HepG2 (cell line): ENCODE measurements at regions not wholly inside any gene's neighbourhood (a gene's known extent, or its start where the extent isn't known, plus 50 kb on each side); places are given as distances from the start of the nearest gene placed in this dataset.
A peak's percentile ranks its signal among the peaks of the same experiment; 100 is the strongest.

Experiments
- CHD2 ChIP-seq: IDR thresholded peaks from 2 replicates; pipeline ENCODE4 v1.6.1; 2011; ENCODE audit warnings: low read depth, low read length, improper control_type of control experiment
- DNMT1 ChIP-seq: sonication (generic); formaldehyde crosslinking; IDR thresholded peaks from 2 replicates; pipeline ENCODE4 v1.5.1; 2020; ENCODE audit warnings: mild to moderate bottlenecking, missing genetic modification reagents
- HCFC1 ChIP-seq: fragments of 150-350 bp; IDR thresholded peaks from 2 replicates; pipeline ENCODE4 v1.6.1; 2014; ENCODE audit warnings: low read depth, low read length
- ISL2 ChIP-seq: sonication (generic); formaldehyde crosslinking; IDR thresholded peaks from 2 replicates; pipeline ENCODE4 v1.5.0; 2020; ENCODE audit warnings: missing genetic modification reagents
- MYNN ChIP-seq: sonication (generic); formaldehyde crosslinking; IDR thresholded peaks from 2 replicates; pipeline ENCODE4 v1.4.0; 2020; ENCODE audit warnings: mild to moderate bottlenecking, low read depth, missing genetic modification reagents
- PHF8 ChIP-seq: sonication (generic); formaldehyde crosslinking; IDR thresholded peaks from 2 replicates; pipeline ENCODE4 v1.5.0; 2020; ENCODE audit warnings: missing genetic modification reagents
- RELA ChIP-seq: sonication (generic); formaldehyde crosslinking; IDR thresholded peaks from 2 replicates; pipeline ENCODE4 v1.4.0; 2020; ENCODE audit warnings: missing genetic modification reagents
- SALL2 ChIP-seq: sonication (generic); formaldehyde crosslinking; IDR thresholded peaks from 2 replicates; pipeline ENCODE4 v1.8.1; 2023; ENCODE audit warnings: mild to moderate bottlenecking, missing genetic modification reagents, inconsistent platforms
- SNRNP70 ChIP-seq: fragments of 200-400 bp; formaldehyde crosslinking; IDR thresholded peaks from 2 replicates; pipeline ENCODE4 v1.6.1; 2017; ENCODE audit warnings: mild to moderate bottlenecking, low read depth, low read length, moderate library complexity
- SP5 ChIP-seq: IDR thresholded peaks from 2 replicates; pipeline ENCODE4 v1.6.1; 2016; ENCODE audit warnings: low read depth, borderline replicate concordance
- ZFP41 ChIP-seq: sonication (generic); formaldehyde crosslinking; IDR thresholded peaks from 2 replicates; pipeline ENCODE4 v1.4.0; 2020; ENCODE audit warnings: mild to moderate bottlenecking, missing genetic modification reagents, borderline replicate concordance
- ZNF232 ChIP-seq: sonication (generic); formaldehyde crosslinking; IDR thresholded peaks from 2 replicates; pipeline ENCODE4 v1.4.0; 2020; ENCODE audit warnings: missing genetic modification reagents, borderline replicate concordance
- ZNF569 ChIP-seq: sonication (generic); formaldehyde crosslinking; IDR thresholded peaks from 2 replicates; pipeline ENCODE4 v1.5.0; 2020; ENCODE audit warnings: mild to moderate bottlenecking, missing genetic modification reagents, moderate library complexity, borderline replicate concordance
- ZNF724P ChIP-seq: sonication (generic); formaldehyde crosslinking; IDR thresholded peaks from 2 replicates; pipeline ENCODE4 v1.8.0; 2022; ENCODE audit warnings: missing genetic modification reagents, borderline replicate concordance
- ZXDC ChIP-seq: sonication (generic); formaldehyde crosslinking; IDR thresholded peaks from 2 replicates; pipeline ENCODE4 v1.5.0; 2020; ENCODE audit warnings: mild to moderate bottlenecking, missing genetic modification reagents
- TF ChIP-seq, protein P1 (sequence below): sonication (generic); formaldehyde crosslinking; IDR thresholded peaks from 2 replicates; pipeline ENCODE4 v1.4.0; 2020; ENCODE audit warnings: missing genetic modification reagents
- TF ChIP-seq, protein P2 (sequence below): IDR thresholded peaks from 2 replicates; pipeline ENCODE4 v1.6.1; 2016; ENCODE audit warnings: mild to moderate bottlenecking
- TF ChIP-seq, protein P3 (sequence below): sonication (generic); formaldehyde crosslinking; IDR thresholded peaks from 2 replicates; pipeline ENCODE4 v1.5.0; 2020; ENCODE audit warnings: mild to moderate bottlenecking, missing genetic modification reagents, borderline replicate concordance

DNA sequence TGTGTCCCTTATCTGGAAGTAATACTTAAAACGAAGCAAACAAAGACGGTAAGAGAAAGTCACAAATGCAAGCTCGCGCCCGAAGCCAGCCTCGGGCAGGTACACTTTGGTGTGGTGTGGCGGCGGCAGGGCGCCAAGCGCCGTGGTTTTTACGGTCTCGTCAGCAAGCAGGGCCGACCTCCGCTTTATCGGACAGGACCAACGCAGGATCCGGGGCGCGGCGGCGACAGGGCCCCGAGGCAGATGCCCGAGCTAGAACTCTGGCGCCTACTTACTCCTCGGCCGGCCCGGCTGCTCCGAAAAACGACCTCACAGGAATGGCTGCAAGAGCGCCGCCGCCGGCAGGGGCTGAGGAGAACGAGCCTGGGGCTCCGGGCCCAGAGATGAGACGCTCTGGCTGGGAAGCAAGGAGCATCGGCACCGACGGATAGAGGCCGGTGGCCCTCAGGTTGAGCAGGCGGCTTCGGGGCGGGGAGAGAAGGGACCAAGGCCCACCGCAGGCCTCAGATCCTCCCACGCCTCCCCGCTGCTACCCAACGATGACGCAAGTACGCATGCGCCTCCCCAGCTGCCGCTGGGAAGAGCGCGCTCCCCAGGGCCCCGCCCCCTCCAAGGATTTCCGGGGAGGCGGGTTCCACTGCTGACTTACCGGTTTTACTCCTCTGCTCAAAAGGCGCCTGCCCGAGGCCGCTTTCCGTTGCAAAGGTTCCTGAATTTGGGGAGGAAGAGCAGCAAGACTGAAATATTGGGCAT, 60.6 kb downstream of the FAM217A start (continued):
- TF ChIP-seq MYNN (CRISPR knock-in tag) (0 out of 2 replicates have a peak, but pooled peaks have one; percentile 45), PHF8 (CRISPR knock-in tag) (peak; percentile 99), ZNF569 (CRISPR knock-in tag) (0 out of 2 replicates have a peak, but pooled peaks have one; percentile 55), DNMT1 (CRISPR knock-in tag) (no peak), HCFC1 (no peak), SALL2 (CRISPR knock-in tag) (peak; percentile 99), ISL2 (peak; percentile 84), CHD2 (no peak), ZNF724P (CRISPR knock-in tag) (peak; percentile 92), ZXDC (CRISPR knock-in tag) (peak; percentile 27; the same call in 1 of the 2 replicates), SNRNP70 (no peak), ZNF232 (CRISPR knock-in tag) (peak; percentile 98), RELA (CRISPR knock-in tag) (no peak; the same call in 1 of the 2 replicates), ZFP41 (CRISPR knock-in tag) (peak; percentile 53; the same call in 1 of the 2 replicates), SP5 (peak; percentile 88)
- TF ChIP-seq, protein P1, sequence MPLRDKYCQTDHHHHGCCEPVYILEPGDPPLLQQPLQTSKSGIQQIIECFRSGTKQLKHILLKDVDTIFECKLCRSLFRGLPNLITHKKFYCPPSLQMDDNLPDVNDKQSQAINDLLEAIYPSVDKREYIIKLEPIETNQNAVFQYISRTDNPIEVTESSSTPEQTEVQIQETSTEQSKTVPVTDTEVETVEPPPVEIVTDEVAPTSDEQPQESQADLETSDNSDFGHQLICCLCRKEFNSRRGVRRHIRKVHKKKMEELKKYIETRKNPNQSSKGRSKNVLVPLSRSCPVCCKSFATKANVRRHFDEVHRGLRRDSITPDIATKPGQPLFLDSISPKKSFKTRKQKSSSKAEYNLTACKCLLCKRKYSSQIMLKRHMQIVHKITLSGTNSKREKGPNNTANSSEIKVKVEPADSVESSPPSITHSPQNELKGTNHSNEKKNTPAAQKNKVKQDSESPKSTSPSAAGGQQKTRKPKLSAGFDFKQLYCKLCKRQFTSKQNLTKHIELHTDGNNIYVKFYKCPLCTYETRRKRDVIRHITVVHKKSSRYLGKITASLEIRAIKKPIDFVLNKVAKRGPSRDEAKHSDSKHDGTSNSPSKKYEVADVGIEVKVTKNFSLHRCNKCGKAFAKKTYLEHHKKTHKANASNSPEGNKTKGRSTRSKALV (CRISPR knock-in tag): peak; percentile 73; the same call in 1 of the 2 replicates
- TF ChIP-seq, protein P2, sequence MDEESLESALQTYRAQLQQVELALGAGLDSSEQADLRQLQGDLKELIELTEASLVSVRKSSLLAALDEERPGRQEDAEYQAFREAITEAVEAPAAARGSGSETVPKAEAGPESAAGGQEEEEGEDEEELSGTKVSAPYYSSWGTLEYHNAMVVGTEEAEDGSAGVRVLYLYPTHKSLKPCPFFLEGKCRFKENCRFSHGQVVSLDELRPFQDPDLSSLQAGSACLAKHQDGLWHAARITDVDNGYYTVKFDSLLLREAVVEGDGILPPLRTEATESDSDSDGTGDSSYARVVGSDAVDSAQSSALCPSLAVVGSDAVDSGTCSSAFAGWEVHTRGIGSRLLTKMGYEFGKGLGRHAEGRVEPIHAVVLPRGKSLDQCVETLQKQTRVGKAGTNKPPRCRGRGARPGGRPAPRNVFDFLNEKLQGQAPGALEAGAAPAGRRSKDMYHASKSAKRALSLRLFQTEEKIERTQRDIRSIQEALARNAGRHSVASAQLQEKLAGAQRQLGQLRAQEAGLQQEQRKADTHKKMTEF (CRISPR knock-in tag): peak; percentile 98
- TF ChIP-seq, protein P3, sequence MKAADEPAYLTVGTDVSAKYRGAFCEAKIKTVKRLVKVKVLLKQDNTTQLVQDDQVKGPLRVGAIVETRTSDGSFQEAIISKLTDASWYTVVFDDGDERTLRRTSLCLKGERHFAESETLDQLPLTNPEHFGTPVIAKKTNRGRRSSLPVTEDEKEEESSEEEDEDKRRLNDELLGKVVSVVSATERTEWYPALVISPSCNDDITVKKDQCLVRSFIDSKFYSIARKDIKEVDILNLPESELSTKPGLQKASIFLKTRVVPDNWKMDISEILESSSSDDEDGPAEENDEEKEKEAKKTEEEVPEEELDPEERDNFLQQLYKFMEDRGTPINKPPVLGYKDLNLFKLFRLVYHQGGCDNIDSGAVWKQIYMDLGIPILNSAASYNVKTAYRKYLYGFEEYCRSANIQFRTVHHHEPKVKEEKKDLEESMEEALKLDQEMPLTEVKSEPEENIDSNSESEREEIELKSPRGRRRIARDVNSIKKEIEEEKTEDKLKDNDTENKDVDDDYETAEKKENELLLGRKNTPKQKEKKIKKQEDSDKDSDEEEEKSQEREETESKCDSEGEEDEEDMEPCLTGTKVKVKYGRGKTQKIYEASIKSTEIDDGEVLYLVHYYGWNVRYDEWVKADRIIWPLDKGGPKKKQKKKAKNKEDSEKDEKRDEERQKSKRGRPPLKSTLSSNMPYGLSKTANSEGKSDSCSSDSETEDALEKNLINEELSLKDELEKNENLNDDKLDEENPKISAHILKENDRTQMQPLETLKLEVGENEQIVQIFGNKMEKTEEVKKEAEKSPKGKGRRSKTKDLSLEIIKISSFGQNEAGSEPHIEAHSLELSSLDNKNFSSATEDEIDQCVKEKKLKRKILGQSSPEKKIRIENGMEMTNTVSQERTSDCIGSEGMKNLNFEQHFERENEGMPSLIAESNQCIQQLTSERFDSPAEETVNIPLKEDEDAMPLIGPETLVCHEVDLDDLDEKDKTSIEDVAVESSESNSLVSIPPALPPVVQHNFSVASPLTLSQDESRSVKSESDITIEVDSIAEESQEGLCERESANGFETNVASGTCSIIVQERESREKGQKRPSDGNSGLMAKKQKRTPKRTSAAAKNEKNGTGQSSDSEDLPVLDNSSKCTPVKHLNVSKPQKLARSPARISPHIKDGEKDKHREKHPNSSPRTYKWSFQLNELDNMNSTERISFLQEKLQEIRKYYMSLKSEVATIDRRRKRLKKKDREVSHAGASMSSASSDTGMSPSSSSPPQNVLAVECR (CRISPR knock-in tag): peak; percentile 96
